Heart left ventricle (tissue), 16 donors: ENCODE measurements at regions not wholly inside any gene's neighbourhood (a gene's known extent, or its start where the extent isn't known, plus 50 kb on each side); places are given as distances from the start of the nearest gene placed in this dataset.
"Not testable (repeated sequence)": the region's sequence is repeated elsewhere in the genome, so short reads cannot be mapped to it uniquely, and the experiment has no call there.

Experiments
- ATAC-seq, 4 donors: fragments of 200-7000 bp; cut with Tn5 transposase; one replicate each; pipeline ENCODE4 v1.9.1; 2020 to 2022; ENCODE audit warnings: moderate library complexity in 4 of 4, mild to moderate bottlenecking in 3 of 4, moderate number of reproducible peaks in 1 of 4
- DNase-seq, 5 donors: peaks; one replicate each; pipeline ENCODE4 v3.0.0-alpha.2; 2020
- H3K27ac ChIP-seq, 12 donors: fragments of 200-600 bp; sonication (generic) in 4 of 12; one replicate each; pipeline versions ENCODE4 v1.5.0 to v1.8.0; 2016 to 2022; ENCODE audit warnings: mild to moderate bottlenecking in 2 of 12
- H3K27me3 ChIP-seq, 9 donors: fragments of 200-600 bp; sonication (generic) in 2 of 9; one replicate each; pipeline versions ENCODE4 v1.5.1 to v1.8.0; 2016 to 2022; ENCODE audit warnings: mild to moderate bottlenecking in 3 of 9
- H3K36me3 ChIP-seq, 9 donors: fragments of 200-600 bp; sonication (generic) in 2 of 9; one replicate each; pipeline versions ENCODE4 v1.5.0 to v1.8.0; 2018 to 2022; ENCODE audit warnings: mild to moderate bottlenecking in 2 of 9
- H3K4me1 ChIP-seq, 12 donors: fragments of 200-600 bp; sonication (generic) in 4 of 12; one replicate each; pipeline versions ENCODE4 v1.5.0 to v1.8.0; 2016 to 2022; ENCODE audit warnings: mild to moderate bottlenecking in 3 of 12
- H3K4me3 ChIP-seq, 12 donors: fragments of 200-600 bp; sonication (generic) in 4 of 12; one replicate each; pipeline versions ENCODE4 v1.5.0 to v1.8.0; 2017 to 2022; ENCODE audit warnings: mild to moderate bottlenecking in 9 of 12, moderate library complexity in 4 of 12
- H3K9me3 ChIP-seq, 12 donors: fragments of 200-600 bp; sonication (generic) in 4 of 12; one replicate each; pipeline versions ENCODE4 v1.5.0 to v1.8.0; 2016 to 2022; ENCODE audit warnings: mild to moderate bottlenecking in 1 of 12
- POLR2A ChIP-seq, 2 donors: fragments of 450-650 bp; IDR thresholded peaks; one replicate each; pipeline ENCODE4 v1.6.1; 2017; ENCODE audit warnings: antibody characterized with exemption in 2 of 2, mild to moderate bottlenecking in 2 of 2, moderate library complexity in 2 of 2
- WGBS, 4 donors: extraction: QIAGEN DNeasy Blood & Tissue Kit in 2 of 4; methylation state at CpG; one replicate each; pipeline versions ENCODE4 v1.1.5 to v1.1.7; 2013 to 2018; 5-methylcytosine and 5-hydroxymethylcytosine counted together
- intact Hi-C, 10 donors: fragments of 100-400 bp; cut with DNase I; formaldehyde crosslinking; loops; one replicate each; pipeline versions ENCODE4 v1.11.1 to v1.14.2; 2022
- TF ChIP-seq, protein P1 (sequence below), 12 donors: fragments of 200-600 bp; sonication (generic) in 4 of 12; IDR thresholded peaks; one replicate each; pipeline versions ENCODE4 v1.5.0 to v1.8.0; 2018 to 2022; ENCODE audit warnings: antibody characterized with exemption in 12 of 12, mild to moderate bottlenecking in 5 of 12
- donor health status: ischemic (EF 13 %, LVEDD 7.1; RV severe dilation, severe dysfunction).
- donor health status: healthy with polysubstance abuse.
- donor health status: DM: no; HTN: yes; CAD: no.
- donor health status: DM: no; HTN: no; CAD: no.
- donor health status: ischemic (EF 25% LVEDD 6.9; RV normal size, moderate dysfunction).
- donor health status: ischemic (EF 25% LVEDD 5.7; RV mildly dilated, moderate dysfunction).
- donor health status: healthy.
- donor health status: DM: yes; HTN: yes; CAD: no.
- donor health status: ischemic (EF 35%, LVEDD 5.7; RV mildly dilated, moderate dysfunction).
- donor health status: nonischemic (EF 11% LVEDD 7.7; RV severe dilation, severe dysfunction).
- donor health status: DM: yes; HTN: yes; CAD: no.
- donor health status: PGD.
- donor health status: ischemic (EF 29% LVEDD 5.4; RV normal size, mild dysfunction).
- donor health status: nonischemic (EF 23%, LVEDD 6.1; RV moderate dilation, normal function).

DNA sequence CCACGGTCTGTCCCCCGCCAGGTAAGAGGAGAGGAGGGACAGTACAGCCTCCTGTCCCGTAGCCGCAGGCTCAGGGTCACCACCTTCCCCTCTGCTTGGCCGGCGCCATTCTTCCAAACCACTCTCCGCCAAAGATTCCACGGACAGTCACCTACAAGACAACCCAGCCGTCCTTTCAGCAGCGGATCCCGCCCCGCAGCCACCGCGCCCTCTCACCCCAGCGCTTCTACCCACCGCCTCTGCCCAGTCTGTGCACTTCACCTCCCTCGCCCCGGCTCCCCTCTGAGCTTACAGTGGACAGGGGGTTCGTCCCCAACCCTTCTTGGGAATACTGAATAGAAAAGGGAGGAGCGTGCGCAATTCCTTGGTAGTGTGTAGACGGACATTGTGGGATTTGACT lies 319.6 kb downstream of the FAM72C start:
- Histone ChIP-seq H3K27ac (no peak overlapping the region), H3K4me3 (no peak overlapping the region), H3K36me3 (no peaks in the 10 kb centered on the region), H3K27me3 (peaks cover 0 to 94% (median 67%) of the 10 kb centered on the region in 9 donors), H3K9me3 (peaks cover 0 to 14% (median 0%) of the 10 kb centered on the region in 12 donors), H3K4me1 (no peaks in the 10 kb centered on the region)
- no peak for ATAC-seq
- TF ChIP-seq POLR2A (IDR thresholded peaks at IDR 0.05): no peak
- TF ChIP-seq, protein P1, sequence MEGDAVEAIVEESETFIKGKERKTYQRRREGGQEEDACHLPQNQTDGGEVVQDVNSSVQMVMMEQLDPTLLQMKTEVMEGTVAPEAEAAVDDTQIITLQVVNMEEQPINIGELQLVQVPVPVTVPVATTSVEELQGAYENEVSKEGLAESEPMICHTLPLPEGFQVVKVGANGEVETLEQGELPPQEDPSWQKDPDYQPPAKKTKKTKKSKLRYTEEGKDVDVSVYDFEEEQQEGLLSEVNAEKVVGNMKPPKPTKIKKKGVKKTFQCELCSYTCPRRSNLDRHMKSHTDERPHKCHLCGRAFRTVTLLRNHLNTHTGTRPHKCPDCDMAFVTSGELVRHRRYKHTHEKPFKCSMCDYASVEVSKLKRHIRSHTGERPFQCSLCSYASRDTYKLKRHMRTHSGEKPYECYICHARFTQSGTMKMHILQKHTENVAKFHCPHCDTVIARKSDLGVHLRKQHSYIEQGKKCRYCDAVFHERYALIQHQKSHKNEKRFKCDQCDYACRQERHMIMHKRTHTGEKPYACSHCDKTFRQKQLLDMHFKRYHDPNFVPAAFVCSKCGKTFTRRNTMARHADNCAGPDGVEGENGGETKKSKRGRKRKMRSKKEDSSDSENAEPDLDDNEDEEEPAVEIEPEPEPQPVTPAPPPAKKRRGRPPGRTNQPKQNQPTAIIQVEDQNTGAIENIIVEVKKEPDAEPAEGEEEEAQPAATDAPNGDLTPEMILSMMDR (IDR thresholded peaks at IDR 0.05): no peak
- 6 to 51% (median 24%) methylated on average over 15 to 22 of the region's 22 CpGs; no CpG with 5 or more reads in 1 of the 4 donors for WGBS, 4 donors
- intact Hi-C loops: no loop called here
- no peak for DNase-seq

DNA sequence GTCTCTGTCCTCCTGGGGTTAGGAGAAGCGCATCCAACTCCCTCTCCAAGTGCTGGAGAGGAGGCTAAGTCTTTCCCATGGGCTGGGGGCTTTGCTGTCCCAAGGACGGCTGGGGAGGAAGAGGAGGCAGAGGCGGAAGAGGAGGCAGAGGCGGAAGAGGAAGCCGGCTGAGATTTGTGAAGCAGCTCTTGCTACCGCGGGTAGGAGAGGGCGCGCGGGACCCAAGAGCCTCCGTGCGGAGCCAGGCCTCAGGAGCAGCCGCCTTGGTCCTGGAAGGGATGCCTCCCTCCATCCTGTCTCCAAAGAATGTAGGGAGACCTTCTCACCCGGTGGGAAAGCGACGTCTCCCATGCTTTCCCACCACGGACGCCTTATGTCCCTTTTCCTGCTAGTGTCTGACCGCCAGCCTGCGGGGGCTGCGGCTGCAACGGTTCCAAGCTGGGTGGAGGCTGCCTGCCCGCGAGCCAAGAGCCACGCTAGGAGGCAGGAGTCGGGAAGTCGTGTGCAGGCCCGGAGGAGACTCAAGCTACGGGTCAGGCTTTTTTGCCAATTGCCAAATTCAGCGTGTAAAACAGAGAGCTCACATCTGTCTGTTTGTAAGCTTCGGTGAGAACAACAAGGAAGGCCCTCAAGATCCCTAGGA lies 320.3 kb downstream of the FAM72C start:
- DNase-seq: no peak
- 4 to 20% (median 10%) methylated on average over 9 to 31 of the region's 31 CpGs for WGBS, 4 donors
- TF ChIP-seq POLR2A (IDR thresholded peaks at IDR 0.05): no peak
- TF ChIP-seq, protein P1 (IDR thresholded peaks at IDR 0.05): no peak
- intact Hi-C loops: no loop called here
- peak in 1 of 4 donors; percentile 14 for ATAC-seq
- Histone ChIP-seq H3K27ac (no peak overlapping the region), H3K4me1 (no peaks in the 10 kb centered on the region), H3K4me3 (no peak overlapping the region), H3K9me3 (peaks cover 0 to 8% (median 0%) of the 10 kb centered on the region in 12 donors), H3K36me3 (no peaks in the 10 kb centered on the region), H3K27me3 (peaks cover 0 to 95% (median 67%) of the 10 kb centered on the region in 9 donors)

DNA sequence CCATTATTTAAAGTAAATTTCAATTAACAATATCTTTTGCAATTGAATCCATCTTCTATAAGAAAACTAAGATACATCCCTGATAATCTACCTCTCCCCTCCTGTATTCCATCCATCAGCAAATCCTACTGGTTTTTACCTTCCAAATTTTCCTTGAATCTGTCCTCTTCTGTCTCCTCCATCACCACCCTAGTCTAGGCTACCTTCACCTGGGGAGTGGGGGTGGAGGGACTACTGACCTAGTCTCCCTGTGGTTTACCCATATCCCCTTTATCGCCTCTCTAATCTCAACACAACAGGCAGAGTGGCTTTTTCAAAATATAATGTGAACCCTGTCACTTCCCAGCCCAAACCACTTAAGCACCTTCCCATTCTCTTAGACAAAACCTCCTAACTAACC lies 327.8 kb downstream of the FAM72C start:
- H3K9me3 ChIP-seq, DNase-seq, H3K4me3 ChIP-seq, H3K27ac ChIP-seq, H3K4me1 ChIP-seq, H3K36me3 ChIP-seq, ATAC-seq: not testable (repeated sequence)
- H3K27me3 ChIP-seq: peaks cover 0 to 87% (median 44%) of the 10 kb centered on the region in 9 donors
- WGBS, 4 donors: 11 to 33% (median 18%) methylated on average over 1 of the region's 1 CpG
- intact Hi-C loops: loop anchor here in 1 of 10 donors (10.0 kb wide), 1 partner anchor 59 kb away; no protein-coding TSS in a partner anchor

DNA sequence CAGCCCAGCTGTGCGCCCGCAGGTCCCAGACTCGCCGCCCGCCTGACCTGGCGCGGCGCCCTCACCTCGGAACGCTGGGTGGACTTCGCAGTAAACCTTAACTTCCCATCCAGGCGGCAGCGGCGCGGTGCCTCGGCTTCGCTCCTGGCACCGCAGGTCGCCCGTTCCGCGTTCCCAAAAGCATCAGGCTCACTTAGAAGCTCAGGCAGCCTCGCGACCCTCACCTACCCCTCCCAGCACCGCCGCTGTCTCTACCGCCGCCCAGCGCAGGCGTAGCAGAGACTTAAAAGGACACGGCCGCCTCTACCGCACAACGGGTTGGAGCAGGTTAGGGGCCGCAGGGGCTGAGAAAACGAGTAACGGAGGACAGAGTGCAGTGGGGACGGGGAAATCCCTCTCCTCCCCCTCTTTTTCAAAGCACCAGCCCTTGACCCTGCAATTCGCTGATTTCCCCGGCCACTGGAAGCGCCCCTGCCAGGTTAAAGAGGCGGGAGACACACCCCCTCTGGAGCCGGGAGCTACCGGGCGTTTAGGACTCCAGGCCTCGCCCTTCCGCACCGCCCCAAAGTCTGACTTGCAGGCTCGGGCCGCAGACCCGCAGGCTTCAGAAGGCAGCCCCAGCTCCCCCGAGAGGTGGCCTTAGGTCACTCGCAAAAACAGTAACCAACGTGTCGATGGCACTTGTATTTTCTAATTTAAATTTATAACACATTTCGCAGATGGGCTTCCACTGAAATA lies 328.5 kb downstream of the FAM72C start:
- no peaks in the 10 kb centered on the region for H3K9me3 ChIP-seq
- no peak for TF ChIP-seq POLR2A (IDR thresholded peaks at IDR 0.05)
- TF ChIP-seq, protein P1 (IDR thresholded peaks at IDR 0.05): no peak
- no peak overlapping the region for H3K27ac ChIP-seq
- no peaks in the 10 kb centered on the region for H3K36me3 ChIP-seq
- 2 to 26% (median 4%) methylated on average over 4 to 56 of the region's 56 CpGs for WGBS, 4 donors
- H3K4me3 ChIP-seq: peak overlapping the region in 3 of 12 donors; percentile 3 to 15 (median 9)
- intact Hi-C loops: loop anchor here in 1 of 10 donors (10.0 kb wide), 1 partner anchor 59 kb away; no protein-coding TSS in a partner anchor
- DNase-seq (no peak), ATAC-seq (peak in 1 of 4 donors; percentile 55)
- peaks cover 0 to 84% (median 39%) of the 10 kb centered on the region in 9 donors for H3K27me3 ChIP-seq
- no peaks in the 10 kb centered on the region for H3K4me1 ChIP-seq
